Lower lobe of right lung (tissue), 2 donors: ENCODE measurements at regions not wholly inside any gene's neighbourhood (a gene's known extent, or its start where the extent isn't known, plus 50 kb on each side); places are given as distances from the start of the nearest gene placed in this dataset.

Source experiments
- ATAC-seq, 2 donors: fragments of 200-7000 bp; cut with Tn5 transposase; one replicate each; pipeline ENCODE4 v1.9.1; 2020 to 2022; ENCODE audit warnings: mild to moderate bottlenecking in 2 of 2, moderate library complexity in 2 of 2
- DNase-seq: peaks from one replicate; pipeline ENCODE4 v3.0.0-alpha.2; 2020
- H3K27ac ChIP-seq: fragments of 200-600 bp; one replicate; pipeline ENCODE4 v1.8.0; 2022
- H3K27me3 ChIP-seq: fragments of 200-600 bp; one replicate; pipeline ENCODE4 v1.8.0; 2022; ENCODE audit warnings: low read depth
- H3K36me3 ChIP-seq: fragments of 200-600 bp; one replicate; pipeline ENCODE4 v1.8.0; 2022; ENCODE audit warnings: mild to moderate bottlenecking
- H3K4me1 ChIP-seq: fragments of 200-600 bp; one replicate; pipeline ENCODE4 v1.8.0; 2022
- H3K4me3 ChIP-seq: fragments of 200-600 bp; one replicate; pipeline ENCODE4 v1.8.0; 2022; ENCODE audit warnings: mild to moderate bottlenecking
- H3K9me3 ChIP-seq: fragments of 200-600 bp; one replicate; pipeline ENCODE4 v1.8.0; 2022
- intact Hi-C: fragments of 100-400 bp; cut with DNase I; formaldehyde crosslinking; loops from one replicate; pipeline ENCODE4 v1.11.0; 2022
- TF ChIP-seq, protein P1 (sequence below): fragments of 200-600 bp; IDR thresholded peaks from one replicate; pipeline ENCODE4 v1.8.0; 2022; ENCODE audit warnings: antibody characterized with exemption, mild to moderate bottlenecking
- donor health status: DM: no; HTN: yes; CAD: no; lungs with severe emphysema.

DNA sequence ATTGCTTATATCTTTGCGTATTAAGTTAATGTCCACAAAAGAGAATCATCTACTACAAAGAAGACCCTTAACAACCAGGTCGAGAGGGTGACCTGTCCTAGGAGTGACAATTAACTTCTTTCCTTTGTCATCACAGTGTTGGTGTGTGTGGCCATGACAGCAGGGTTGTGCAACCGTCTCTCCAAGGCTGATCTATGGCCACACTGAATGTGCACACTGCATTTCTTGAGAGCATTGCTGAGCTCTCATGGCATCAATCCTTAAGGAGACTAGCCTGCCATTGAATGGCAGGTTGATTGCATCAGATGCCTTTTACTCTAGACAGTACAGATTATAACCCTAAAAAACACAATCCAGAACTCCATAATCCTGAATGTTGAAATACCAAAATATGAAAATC lies 86.5 kb upstream of the OLFM3 start:
- Histone ChIP-seq H3K4me1 (no peaks in the 10 kb centered on the region), H3K4me3 (no peak overlapping the region), H3K36me3 (no peaks in the 10 kb centered on the region), H3K9me3 (no peaks in the 10 kb centered on the region), H3K27ac (no peak overlapping the region), H3K27me3 (no peaks in the 10 kb centered on the region)
- TF ChIP-seq, protein P1, sequence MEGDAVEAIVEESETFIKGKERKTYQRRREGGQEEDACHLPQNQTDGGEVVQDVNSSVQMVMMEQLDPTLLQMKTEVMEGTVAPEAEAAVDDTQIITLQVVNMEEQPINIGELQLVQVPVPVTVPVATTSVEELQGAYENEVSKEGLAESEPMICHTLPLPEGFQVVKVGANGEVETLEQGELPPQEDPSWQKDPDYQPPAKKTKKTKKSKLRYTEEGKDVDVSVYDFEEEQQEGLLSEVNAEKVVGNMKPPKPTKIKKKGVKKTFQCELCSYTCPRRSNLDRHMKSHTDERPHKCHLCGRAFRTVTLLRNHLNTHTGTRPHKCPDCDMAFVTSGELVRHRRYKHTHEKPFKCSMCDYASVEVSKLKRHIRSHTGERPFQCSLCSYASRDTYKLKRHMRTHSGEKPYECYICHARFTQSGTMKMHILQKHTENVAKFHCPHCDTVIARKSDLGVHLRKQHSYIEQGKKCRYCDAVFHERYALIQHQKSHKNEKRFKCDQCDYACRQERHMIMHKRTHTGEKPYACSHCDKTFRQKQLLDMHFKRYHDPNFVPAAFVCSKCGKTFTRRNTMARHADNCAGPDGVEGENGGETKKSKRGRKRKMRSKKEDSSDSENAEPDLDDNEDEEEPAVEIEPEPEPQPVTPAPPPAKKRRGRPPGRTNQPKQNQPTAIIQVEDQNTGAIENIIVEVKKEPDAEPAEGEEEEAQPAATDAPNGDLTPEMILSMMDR: no peak
- intact Hi-C loops: no loop called here
- no peak for DNase-seq
- no peak for ATAC-seq

DNA sequence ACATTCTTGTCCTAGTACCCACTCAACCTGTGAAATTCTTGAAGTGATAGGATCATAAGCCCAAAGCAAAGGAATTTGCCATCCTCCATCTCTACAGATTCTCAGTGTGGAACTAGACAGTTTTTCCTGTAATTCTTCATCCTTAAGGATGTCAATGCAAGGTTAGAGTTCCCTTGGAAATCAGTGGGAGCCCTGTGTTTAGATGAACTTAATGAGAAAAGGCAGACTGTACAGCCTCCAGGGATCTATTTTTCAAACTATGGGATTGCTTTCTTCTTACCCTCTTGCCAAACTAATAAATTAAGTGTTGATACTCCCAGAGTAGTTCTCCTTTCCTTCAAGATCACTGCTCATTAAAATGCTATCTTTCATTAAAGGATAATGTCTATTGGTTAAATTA lies 78.1 kb upstream of the OLFM3 start:
- Histone ChIP-seq H3K36me3 (no peaks in the 10 kb centered on the region), H3K4me3 (no peak overlapping the region), H3K27me3 (no peaks in the 10 kb centered on the region), H3K27ac (no peak overlapping the region), H3K9me3 (no peaks in the 10 kb centered on the region), H3K4me1 (no peaks in the 10 kb centered on the region)
- no peak for ATAC-seq
- TF ChIP-seq, protein P1: no peak
- DNase-seq: no peak
- intact Hi-C loops: no loop called here

DNA sequence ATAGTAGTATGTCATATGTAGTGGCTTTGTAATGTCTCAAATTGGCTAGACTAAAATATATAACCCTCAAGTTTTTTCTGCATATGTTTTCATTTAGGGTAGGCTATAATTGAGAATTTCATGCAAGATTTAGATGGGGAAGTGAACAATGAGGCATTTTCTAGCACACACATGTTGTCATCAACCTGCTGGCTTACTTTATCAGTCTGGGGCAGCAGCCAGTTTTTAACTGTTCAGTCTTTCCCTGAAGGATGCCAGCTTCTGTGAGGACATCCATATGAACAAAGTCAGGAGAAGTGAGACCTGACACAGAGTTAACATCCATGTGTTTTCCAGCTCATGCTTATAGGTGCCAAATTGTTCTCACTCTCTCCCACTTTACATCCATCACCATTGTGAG lies 74.7 kb upstream of the OLFM3 start:
- DNase-seq (no peak), ATAC-seq (no peak)
- no peak overlapping the region for H3K27ac ChIP-seq
- intact Hi-C loops: no loop called here
- no peaks in the 10 kb centered on the region for H3K36me3 ChIP-seq
- H3K9me3 ChIP-seq: no peaks in the 10 kb centered on the region
- TF ChIP-seq, protein P1: no peak
- no peaks in the 10 kb centered on the region for H3K4me1 ChIP-seq
- no peaks in the 10 kb centered on the region for H3K27me3 ChIP-seq
- H3K4me3 ChIP-seq: no peak overlapping the region

DNA sequence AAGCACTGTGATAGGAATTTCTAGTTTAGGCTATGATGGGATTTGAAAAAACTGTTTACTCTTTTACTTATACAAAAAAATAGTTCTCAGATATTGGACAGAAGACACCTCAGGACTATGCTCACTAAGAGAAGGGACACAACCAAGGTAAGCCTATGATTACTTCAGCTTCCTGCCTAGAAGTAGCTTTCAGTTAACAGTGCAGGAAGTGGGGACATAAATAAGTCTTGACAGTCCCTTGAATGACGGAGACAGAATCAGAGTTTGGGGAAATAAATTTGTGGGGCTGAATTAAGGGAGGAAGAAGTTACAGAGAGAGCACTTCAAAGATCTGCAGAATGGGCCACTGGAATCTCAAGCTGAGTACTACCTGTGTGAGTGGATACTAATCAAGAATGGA lies 53.8 kb upstream of the OLFM3 start:
- no peaks in the 10 kb centered on the region for H3K4me1 ChIP-seq
- ATAC-seq: no peak
- no peak overlapping the region for H3K27ac ChIP-seq
- no peaks in the 10 kb centered on the region for H3K36me3 ChIP-seq
- no peaks in the 10 kb centered on the region for H3K27me3 ChIP-seq
- no peak for DNase-seq
- H3K9me3 ChIP-seq: no peaks in the 10 kb centered on the region
- intact Hi-C loops: no loop called here
- TF ChIP-seq, protein P1: no peak
- no peak overlapping the region for H3K4me3 ChIP-seq

DNA sequence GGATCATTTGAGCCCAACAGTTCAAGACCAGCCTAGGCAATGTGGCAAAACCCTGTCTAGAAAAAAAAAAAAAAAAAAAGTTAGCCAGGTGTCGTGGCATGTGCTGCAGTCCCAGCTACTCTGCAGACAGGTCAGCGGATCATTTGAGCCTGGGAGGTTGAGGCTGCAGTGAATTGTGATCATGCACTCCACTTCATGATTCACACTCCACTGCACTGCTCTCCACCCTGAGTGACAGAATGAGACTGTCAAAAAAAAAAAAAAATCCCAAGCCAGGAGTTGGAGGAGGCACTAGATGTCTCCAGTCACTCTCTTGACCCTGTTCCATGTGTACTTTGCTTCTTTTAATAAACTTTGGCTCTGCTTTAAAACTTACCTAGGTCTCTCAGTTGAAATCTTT lies 51.0 kb upstream of the OLFM3 start:
- H3K4me3 ChIP-seq: no peak overlapping the region
- no peak overlapping the region for H3K27ac ChIP-seq
- DNase-seq: no peak
- no peaks in the 10 kb centered on the region for H3K9me3 ChIP-seq
- no peaks in the 10 kb centered on the region for H3K36me3 ChIP-seq
- no peaks in the 10 kb centered on the region for H3K27me3 ChIP-seq
- TF ChIP-seq, protein P1: no peak
- peak; percentile 52 to 62 for ATAC-seq
- H3K4me1 ChIP-seq: no peaks in the 10 kb centered on the region
- intact Hi-C loops: no loop called here
